Thoracic aorta (tissue), 2 donors: ENCODE measurements at regions not wholly inside any gene's neighbourhood (a gene's known extent, or its start where the extent isn't known, plus 50 kb on each side); places are given as distances from the start of the nearest gene placed in this dataset.

Experiments
- ATAC-seq: fragments of 150-250 bp; one replicate; pipeline ENCODE4 v1.8.0; 2017; ENCODE audit warnings: low read depth; ENCODE audit not compliant: insufficient number of reproducible peaks, low FRiP score
- DNase-seq: peaks from one replicate; pipeline ENCODE4 v3.0.0-alpha.2; 2020; ENCODE audit warnings: low spot score
- H3K27ac ChIP-seq, 2 donors: fragments of 200-600 bp; sonication (generic); 1 replicate in 1 of 2; 2 replicates in 1 of 2; pipeline ENCODE4 v1.5.1; 2016; ENCODE audit warnings: mild to moderate bottlenecking in 2 of 2, moderate library complexity in 2 of 2
- H3K27me3 ChIP-seq: fragments of 200-600 bp; sonication (generic); replicated peaks from 2 replicates; pipeline ENCODE4 v1.6.0; 2016; ENCODE audit warnings: mild to moderate bottlenecking; ENCODE audit not compliant: insufficient read depth
- H3K36me3 ChIP-seq: fragments of 200-600 bp; sonication (generic); one replicate; pipeline ENCODE4 v1.5.1; 2016
- H3K4me1 ChIP-seq, 2 donors: fragments of 200-600 bp; sonication (generic); 1 replicate in 1 of 2; 2 replicates in 1 of 2; pipeline versions ENCODE4 v1.5.1 to v1.6.0; 2016; ENCODE audit warnings: low read depth in 2 of 2, mild to moderate bottlenecking in 1 of 2; ENCODE audit not compliant: control insufficient read depth in 1 of 2
- H3K4me3 ChIP-seq: fragments of 200-600 bp; sonication (generic); 2 replicates; pipeline ENCODE4 v1.5.1; 2016; ENCODE audit warnings: mild to moderate bottlenecking
- H3K9me3 ChIP-seq: fragments of 200-600 bp; sonication (generic); 2 replicates; pipeline ENCODE4 v1.5.1; 2016
- TF ChIP-seq, protein P1 (sequence below): fragments of 200-600 bp; sonication (generic); IDR thresholded peaks from one replicate; pipeline ENCODE4 v1.5.1; 2019; ENCODE audit warnings: antibody characterized with exemption

DNA sequence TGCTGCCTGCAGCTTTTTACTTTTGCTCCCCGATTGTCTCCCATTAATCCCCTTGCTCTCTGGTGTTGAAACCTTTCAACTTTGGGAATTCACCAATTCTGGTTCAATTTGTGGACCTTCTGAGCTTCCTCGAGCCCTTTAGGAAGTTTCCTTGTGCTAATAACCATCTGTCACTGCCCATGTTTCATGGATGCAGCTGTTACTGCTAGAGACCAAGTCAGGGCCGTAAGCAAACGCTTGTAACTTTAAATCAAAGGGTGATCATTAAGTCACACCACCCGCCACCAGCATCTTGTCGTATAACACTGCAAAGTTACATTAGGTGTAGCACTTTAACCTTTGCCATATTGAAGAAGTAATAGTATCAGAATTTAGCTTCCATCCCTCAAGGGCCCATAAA is 268.3 kb upstream of the SASH1 start:
- Histone ChIP-seq H3K4me3 (no peak overlapping the region), H3K36me3 (no peaks in the 10 kb centered on the region), H3K4me1 (no peaks in the 10 kb centered on the region), H3K27me3 (no peaks in the 10 kb centered on the region), H3K27ac (no peak overlapping the region), H3K9me3 (no peaks in the 10 kb centered on the region)
- ATAC-seq (no peak), DNase-seq (no peak)
- TF ChIP-seq, protein P1, sequence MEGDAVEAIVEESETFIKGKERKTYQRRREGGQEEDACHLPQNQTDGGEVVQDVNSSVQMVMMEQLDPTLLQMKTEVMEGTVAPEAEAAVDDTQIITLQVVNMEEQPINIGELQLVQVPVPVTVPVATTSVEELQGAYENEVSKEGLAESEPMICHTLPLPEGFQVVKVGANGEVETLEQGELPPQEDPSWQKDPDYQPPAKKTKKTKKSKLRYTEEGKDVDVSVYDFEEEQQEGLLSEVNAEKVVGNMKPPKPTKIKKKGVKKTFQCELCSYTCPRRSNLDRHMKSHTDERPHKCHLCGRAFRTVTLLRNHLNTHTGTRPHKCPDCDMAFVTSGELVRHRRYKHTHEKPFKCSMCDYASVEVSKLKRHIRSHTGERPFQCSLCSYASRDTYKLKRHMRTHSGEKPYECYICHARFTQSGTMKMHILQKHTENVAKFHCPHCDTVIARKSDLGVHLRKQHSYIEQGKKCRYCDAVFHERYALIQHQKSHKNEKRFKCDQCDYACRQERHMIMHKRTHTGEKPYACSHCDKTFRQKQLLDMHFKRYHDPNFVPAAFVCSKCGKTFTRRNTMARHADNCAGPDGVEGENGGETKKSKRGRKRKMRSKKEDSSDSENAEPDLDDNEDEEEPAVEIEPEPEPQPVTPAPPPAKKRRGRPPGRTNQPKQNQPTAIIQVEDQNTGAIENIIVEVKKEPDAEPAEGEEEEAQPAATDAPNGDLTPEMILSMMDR = no peak

- Histone ChIP-seq H3K4me1 (no peaks in the 10 kb centered on the region), H3K9me3 (no peaks in the 10 kb centered on the region), H3K27ac (no peak overlapping the region), H3K36me3 (no peaks in the 10 kb centered on the region), H3K27me3 (no peaks in the 10 kb centered on the region), H3K4me3 (no peak overlapping the region)
- ATAC-seq = no peak
- no peak for DNase-seq
- TF ChIP-seq, protein P1 = no peak
Measured at GRCh38 chr6:148074738-148075137, 267.9 kb upstream of the SASH1 start.

DNA sequence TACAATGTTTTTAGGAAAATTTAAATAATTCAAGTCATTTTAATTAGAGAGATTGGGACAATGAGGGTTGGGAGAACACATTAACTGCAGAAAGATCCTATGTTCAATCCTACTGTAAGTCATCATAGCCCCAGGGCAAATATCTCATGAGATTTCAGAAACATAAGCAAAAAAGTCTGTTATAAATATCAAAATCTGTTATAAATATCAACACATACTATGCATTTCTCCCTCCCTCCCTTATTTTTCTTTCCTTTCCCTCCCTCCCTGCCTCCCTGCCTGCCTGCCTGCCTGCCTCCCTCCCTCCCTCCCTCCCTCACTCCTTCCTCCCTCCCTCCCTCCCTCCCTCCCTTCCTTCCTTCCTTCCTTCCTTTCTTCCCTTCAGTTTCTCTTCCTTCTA is 267.3 kb upstream of the SASH1 start:
- Histone ChIP-seq H3K9me3 (no peaks in the 10 kb centered on the region), H3K27me3 (no peaks in the 10 kb centered on the region), H3K27ac (no peak overlapping the region), H3K36me3 (no peaks in the 10 kb centered on the region), H3K4me1 (no peaks in the 10 kb centered on the region), H3K4me3 (no peak overlapping the region)
- no peak for ATAC-seq
- TF ChIP-seq, protein P1 = no peak
- DNase-seq = no peak

- no peaks in the 10 kb centered on the region for H3K9me3 ChIP-seq
- ATAC-seq (no peak), DNase-seq (no peak)
- no peaks in the 10 kb centered on the region for H3K4me1 ChIP-seq
- no peaks in the 10 kb centered on the region for H3K27me3 ChIP-seq
- no peak overlapping the region for H3K27ac ChIP-seq
- no peak overlapping the region for H3K4me3 ChIP-seq
- TF ChIP-seq, protein P1 = no peak
- H3K36me3 ChIP-seq = no peaks in the 10 kb centered on the region
Measured at GRCh38 chr6:148076051-148076450, 266.6 kb upstream of the SASH1 start.

DNA sequence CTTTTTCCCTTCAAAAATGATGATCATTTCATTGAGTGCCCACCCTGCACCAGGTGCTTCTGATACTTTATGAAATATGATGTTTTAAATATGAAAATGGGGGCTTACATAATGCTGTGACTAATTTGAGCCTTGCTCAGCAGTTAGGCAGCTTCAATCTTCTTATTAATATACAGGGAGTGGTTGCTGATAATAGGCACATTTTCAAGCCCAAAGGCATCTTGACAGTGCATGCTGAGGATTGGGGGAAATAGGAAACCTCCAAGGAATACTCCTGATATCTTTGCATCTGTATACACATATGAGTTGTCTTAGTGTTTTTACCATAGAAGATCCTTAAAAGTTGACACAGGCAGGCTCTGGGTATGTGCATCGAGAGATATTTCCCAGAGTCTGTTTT is 262.3 kb upstream of the SASH1 start:
- Histone ChIP-seq H3K4me1 (no peaks in the 10 kb centered on the region), H3K27ac (no peak overlapping the region), H3K36me3 (no peaks in the 10 kb centered on the region), H3K9me3 (no peaks in the 10 kb centered on the region), H3K4me3 (no peak overlapping the region), H3K27me3 (no peaks in the 10 kb centered on the region)
- ATAC-seq (no peak), DNase-seq (no peak)
- TF ChIP-seq, protein P1 = no peak
